Astrocyte (in vitro differentiated cells and primary cell): ENCODE measurements at regions not wholly inside any gene's neighbourhood (a gene's known extent, or its start where the extent isn't known, plus 50 kb on each side); places are given as distances from the start of the nearest gene placed in this dataset.

Experiments used
- DNase-seq: peaks from one replicate; pipeline ENCODE4 v3.0.0-alpha.2; 2010; ENCODE audit warnings: low read depth
- FAIRE-seq: peaks from 2 replicates; lab custom pipeline; 2011; peaks lifted over from hg19 to GRCh38; lab: Jason Lieb, UNC
- H2AFZ ChIP-seq: 2 replicates; pipeline ENCODE4 v1.6.0; 2012; ENCODE audit warnings: low read depth, low read length, inconsistent platforms
- H3K27ac ChIP-seq: 2 replicates; pipeline ENCODE4 v1.5.1; 2011; ENCODE audit warnings: low read depth, low read length, inconsistent platforms
- H3K27me3 ChIP-seq: 2 replicates; pipeline ENCODE4 v1.6.0; 2011; ENCODE audit warnings: low read length, inconsistent platforms; ENCODE audit not compliant: insufficient read depth
- H3K36me3 ChIP-seq: 2 replicates; pipeline ENCODE4 v1.5.1; 2011; ENCODE audit warnings: low read length, inconsistent platforms; ENCODE audit not compliant: insufficient read depth
- H3K4me1 ChIP-seq: 2 replicates; pipeline ENCODE4 v1.5.1; 2011; ENCODE audit warnings: low read length, inconsistent platforms; ENCODE audit not compliant: insufficient read depth
- H3K4me2 ChIP-seq: 2 replicates; pipeline ENCODE4 v1.6.0; 2012; ENCODE audit warnings: low read length, inconsistent platforms
- H3K4me3 ChIP-seq: 2 replicates; pipeline ENCODE4 v1.5.1; 2011; ENCODE audit warnings: low read depth, mild to moderate bottlenecking, low read length, inconsistent platforms; ENCODE audit not compliant: insufficient read depth
- H3K79me2 ChIP-seq: 2 replicates; pipeline ENCODE4 v1.6.0; 2012; ENCODE audit warnings: mild to moderate bottlenecking, low read length, inconsistent platforms; ENCODE audit not compliant: insufficient read depth
- H3K9ac ChIP-seq: 2 replicates; pipeline ENCODE4 v1.6.0; 2012; ENCODE audit warnings: mild to moderate bottlenecking, low read length, inconsistent platforms
- H3K9me3 ChIP-seq: 2 replicates; pipeline ENCODE4 v1.5.1; 2012; ENCODE audit warnings: low read depth, mild to moderate bottlenecking, low read length, inconsistent platforms; ENCODE audit not compliant: insufficient read depth
- H4K20me1 ChIP-seq: 2 replicates; pipeline ENCODE4 v1.6.0; 2012; ENCODE audit warnings: low read length, inconsistent platforms; ENCODE audit not compliant: insufficient read depth
- H3K27ac Mint-ChIP-seq: one replicate; pipeline ENCODE4 v1.8.0; 2021; ENCODE audit warnings: mild to moderate bottlenecking, mixed read lengths; ENCODE audit not compliant: unreplicated experiment
- H3K27me3 Mint-ChIP-seq: one replicate; pipeline ENCODE4 v1.8.0; 2021; ENCODE audit warnings: low read depth, mixed read lengths; ENCODE audit not compliant: unreplicated experiment
- H3K36me3 Mint-ChIP-seq: one replicate; pipeline ENCODE4 v1.8.0; 2021; ENCODE audit warnings: low read depth, mixed read lengths; ENCODE audit not compliant: unreplicated experiment
- H3K4me1 Mint-ChIP-seq: one replicate; pipeline ENCODE4 v1.8.0; 2021; ENCODE audit warnings: low read depth, mixed read lengths; ENCODE audit not compliant: unreplicated experiment
- H3K4me3 Mint-ChIP-seq: one replicate; pipeline ENCODE4 v1.8.0; 2021; ENCODE audit warnings: mild to moderate bottlenecking, moderate library complexity, mixed read lengths; ENCODE audit not compliant: unreplicated experiment
- H3K9me3 Mint-ChIP-seq: one replicate; pipeline ENCODE4 v1.8.0; 2021; ENCODE audit warnings: mild to moderate bottlenecking, mixed read lengths; ENCODE audit not compliant: unreplicated experiment
- CTCF ChIP-seq: IDR thresholded peaks from 2 replicates; pipeline ENCODE4 v1.5.1; 2011; ENCODE audit warnings: low read depth, mild to moderate bottlenecking, inconsistent platforms, low read length, moderate library complexity; ENCODE audit not compliant: insufficient read depth
- EZH2 ChIP-seq: IDR thresholded peaks from 2 replicates; pipeline ENCODE4 v1.6.1; 2012; ENCODE audit warnings: mild to moderate bottlenecking, low read length, inconsistent platforms; ENCODE audit not compliant: insufficient read depth

- no peak for DNase-seq
- no peaks in the 10 kb centered on the region for H3K36me3 ChIP-seq
- no peak overlapping the region for H3K27ac ChIP-seq
- TF ChIP-seq EZH2 (no peak), CTCF (no peak)
- no peaks in the 10 kb centered on the region for H3K27me3 ChIP-seq
- Mint-ChIP-seq H3K36me3 (no peaks in the 10 kb centered on the region), H3K9me3 (peaks cover 2% of the 10 kb centered on the region), H3K27me3 (no peaks in the 10 kb centered on the region), H3K4me3 (no peak overlapping the region), H3K27ac (no peak overlapping the region), H3K4me1 (no peaks in the 10 kb centered on the region)
- no peaks in the 10 kb centered on the region for H3K4me1 ChIP-seq
- H3K9ac ChIP-seq: no peak overlapping the region
- no peak overlapping the region for H3K4me3 ChIP-seq
- H2AFZ ChIP-seq: no peak overlapping the region
- FAIRE-seq: no peak
- H3K4me2 ChIP-seq: no peak overlapping the region
- H3K9me3 ChIP-seq: no peaks in the 10 kb centered on the region
- H4K20me1 ChIP-seq: no peaks in the 10 kb centered on the region
- no peaks in the 10 kb centered on the region for H3K79me2 ChIP-seq
Measured at GRCh38 chr3:80767604-80768003, 993.8 kb downstream of the GBE1 start.

GRCh38 chr3:80754969-80755368 lies 987.2 kb upstream of the ROBO1 start:
- no peak overlapping the region for H3K9ac ChIP-seq
- no peaks in the 10 kb centered on the region for H3K27me3 ChIP-seq
- no peak overlapping the region for H2AFZ ChIP-seq
- Mint-ChIP-seq H3K4me3 (no peak overlapping the region), H3K4me1 (peaks cover 9% of the 10 kb centered on the region), H3K9me3 (no peaks in the 10 kb centered on the region), H3K36me3 (no peaks in the 10 kb centered on the region), H3K27me3 (no peaks in the 10 kb centered on the region), H3K27ac (no peak overlapping the region)
- TF ChIP-seq EZH2 (no peak), CTCF (no peak)
- no peaks in the 10 kb centered on the region for H4K20me1 ChIP-seq
- H3K36me3 ChIP-seq: no peaks in the 10 kb centered on the region
- no peak overlapping the region for H3K4me3 ChIP-seq
- DNase-seq (no peak), FAIRE-seq (no peak)
- no peaks in the 10 kb centered on the region for H3K79me2 ChIP-seq
- H3K4me1 ChIP-seq: no peaks in the 10 kb centered on the region
- no peak overlapping the region for H3K27ac ChIP-seq
- no peak overlapping the region for H3K4me2 ChIP-seq
- no peaks in the 10 kb centered on the region for H3K9me3 ChIP-seq

- H3K4me2 ChIP-seq: no peak overlapping the region
- no peaks in the 10 kb centered on the region for H3K36me3 ChIP-seq
- no peaks in the 10 kb centered on the region for H3K9me3 Mint-ChIP-seq
- no peaks in the 10 kb centered on the region for H3K79me2 ChIP-seq
- H3K36me3 Mint-ChIP-seq: no peaks in the 10 kb centered on the region
- no peak overlapping the region for H3K27ac ChIP-seq
- H3K4me1 Mint-ChIP-seq: peaks cover 9% of the 10 kb centered on the region
- no peak for DNase-seq
- no peaks in the 10 kb centered on the region for H3K27me3 Mint-ChIP-seq
- no peak overlapping the region for H2AFZ ChIP-seq
- H3K9me3 ChIP-seq: no peaks in the 10 kb centered on the region
- H3K4me3 Mint-ChIP-seq: no peak overlapping the region
- no peak for FAIRE-seq
- H3K4me3 ChIP-seq: no peak overlapping the region
- TF ChIP-seq EZH2 (no peak), CTCF (no peak)
- H3K27ac Mint-ChIP-seq: no peak overlapping the region
- no peaks in the 10 kb centered on the region for H3K27me3 ChIP-seq
- no peak overlapping the region for H3K9ac ChIP-seq
- H3K4me1 ChIP-seq: no peaks in the 10 kb centered on the region
- H4K20me1 ChIP-seq: no peaks in the 10 kb centered on the region
Measured at GRCh38 chr3:80753021-80753420, 985.2 kb upstream of the ROBO1 start.
